CD14-positive monocyte (primary cell): ENCODE measurements at regions not wholly inside any gene's neighbourhood (a gene's known extent, or its start where the extent isn't known, plus 50 kb on each side); places are given as distances from the start of the nearest gene placed in this dataset.
"Not testable (repeated sequence)": the region's sequence is repeated elsewhere in the genome, so short reads cannot be mapped to it uniquely, and the experiment has no call there.

Experiments used
- DNase-seq, 3 donors: peaks; one replicate each; pipeline ENCODE4 v3.0.0-alpha.2; 2011 to 2022
- H2AFZ ChIP-seq: 2 replicates; pipeline ENCODE4 v1.6.0; 2012; ENCODE audit warnings: mild to moderate bottlenecking, low read depth, low read length, inconsistent platforms; ENCODE audit not compliant: insufficient read depth, poor library complexity, severe bottlenecking
- H3K27ac ChIP-seq, 2 donors: 1 replicate in 1 of 2; 2 replicates in 1 of 2; pipeline ENCODE4 v1.5.1; 2012 to 2013; ENCODE audit warnings: low read length in 2 of 2, control low read depth in 1 of 2, inconsistent platforms in 1 of 2, low read depth in 1 of 2, mild to moderate bottlenecking in 1 of 2
- H3K27me3 ChIP-seq, 2 donors: one replicate each; pipeline versions ENCODE4 v1.6.0 to v1.6.1; 2011 to 2013; ENCODE audit warnings: low read length in 2 of 2; ENCODE audit not compliant: control insufficient read depth in 2 of 2, insufficient read depth in 2 of 2
- H3K36me3 ChIP-seq, 2 donors: replicated peaks in 1 of 2; 1 replicate in 1 of 2; 2 replicates in 1 of 2; pipeline versions ENCODE4 v1.5.1 to v1.6.1; 2012 to 2013; ENCODE audit warnings: low read length in 2 of 2, control low read depth in 1 of 2, inconsistent platforms in 1 of 2, mild to moderate bottlenecking in 1 of 2; ENCODE audit not compliant: insufficient read depth in 2 of 2, control insufficient read depth in 1 of 2
- H3K4me1 ChIP-seq, 2 donors: 1 replicate in 1 of 2; 2 replicates in 1 of 2; pipeline versions ENCODE4 v1.5.1 to v1.6.1; 2012 to 2013; ENCODE audit warnings: low read length in 2 of 2, control low read depth in 1 of 2, inconsistent platforms in 1 of 2, mild to moderate bottlenecking in 1 of 2, moderate library complexity in 1 of 2; ENCODE audit not compliant: insufficient read depth in 2 of 2, control insufficient read depth in 1 of 2
- H3K4me2 ChIP-seq: replicated peaks from 2 replicates; pipeline ENCODE3; 2012; ENCODE audit warnings: low read length, moderate library complexity, mild to moderate bottlenecking; ENCODE audit not compliant: poor library complexity, severe bottlenecking; ENCODE audit errors: extremely low read depth
- H3K4me3 ChIP-seq, 3 experiments: fragments of 200-600 bp in 1 of 3; sonication (generic) in 1 of 3; replicated peaks in 1 of 3; 1 replicate in 2 of 3; 2 replicates in 1 of 3; pipeline ENCODE4 v1.5.1; 2011 to 2013; ENCODE audit warnings: low read length in 3 of 3, mild to moderate bottlenecking in 3 of 3, control low read depth in 2 of 3, low read depth in 2 of 3, inconsistent platforms in 1 of 3, moderate library complexity in 1 of 3
- H3K79me2 ChIP-seq: 2 replicates; pipeline ENCODE4 v1.6.0; 2012; ENCODE audit warnings: mild to moderate bottlenecking, control low read depth, inconsistent platforms, low read length, moderate library complexity; ENCODE audit not compliant: insufficient read depth
- H3K9ac ChIP-seq: 2 replicates; pipeline ENCODE4 v1.6.0; 2017; ENCODE audit warnings: low read length, mild to moderate bottlenecking; ENCODE audit not compliant: insufficient read depth, poor library complexity, severe bottlenecking
- H3K9me3 ChIP-seq, 2 donors: replicated peaks in 1 of 2; 1 replicate in 1 of 2; 2 replicates in 1 of 2; pipeline versions ENCODE4 v1.5.1 to v1.6.1; 2012 to 2013; ENCODE audit warnings: low read length in 2 of 2, control low read depth in 1 of 2; ENCODE audit not compliant: control insufficient read depth in 1 of 2, insufficient read depth in 1 of 2
- H4K20me1 ChIP-seq: 2 replicates; pipeline ENCODE4 v1.6.0; 2012; ENCODE audit warnings: mild to moderate bottlenecking, low read length, control low read depth, moderate library complexity; ENCODE audit not compliant: insufficient read depth
- H3K27ac Mint-ChIP-seq, 7 donors: one replicate each; pipeline ENCODE4 v1.8.0; 2020; ENCODE audit warnings: mild to moderate bottlenecking in 7 of 7, mixed read lengths in 7 of 7, moderate library complexity in 6 of 7, inconsistent platforms in 2 of 7
- H3K27me3 Mint-ChIP-seq, 3 donors: one replicate each; pipeline ENCODE4 v1.8.0; 2021 to 2022; ENCODE audit warnings: low read depth in 3 of 3, mild to moderate bottlenecking in 3 of 3, mixed read lengths in 3 of 3, moderate library complexity in 3 of 3, inconsistent platforms in 1 of 3
- H3K36me3 Mint-ChIP-seq, 2 donors: one replicate each; pipeline ENCODE4 v1.8.0; 2020; ENCODE audit warnings: mixed read lengths in 2 of 2, inconsistent platforms in 1 of 2, mild to moderate bottlenecking in 1 of 2
- H3K4me1 Mint-ChIP-seq: one replicate; pipeline ENCODE4 v1.8.0; 2020; ENCODE audit warnings: mild to moderate bottlenecking, mixed read lengths
- H3K4me3 Mint-ChIP-seq, 2 donors: one replicate each; pipeline ENCODE4 v1.8.0; 2020; ENCODE audit warnings: mild to moderate bottlenecking in 2 of 2, mixed read lengths in 2 of 2, moderate library complexity in 1 of 2
- H3K9me3 Mint-ChIP-seq, 7 donors: one replicate each; pipeline ENCODE4 v1.8.0; 2020 to 2022; ENCODE audit warnings: mixed read lengths in 7 of 7, mild to moderate bottlenecking in 6 of 7, moderate library complexity in 6 of 7, inconsistent platforms in 2 of 7
- whole genome bisulfite sequencing: methylation state at CpG from one replicate; pipeline ENCODE4 v1.1.5; 2013; ENCODE audit warnings: missing lambda C conversion rate; ENCODE audit not compliant: insufficient coverage; 5-methylcytosine and 5-hydroxymethylcytosine counted together
- intact Hi-C, 2 donors: fragments of 100-400 bp; cut with micrococcal nuclease; formaldehyde crosslinking; loops; one replicate each; pipeline versions ENCODE4 v1.15.0 to v1.15.1; 2023
- TF ChIP-seq, protein P1 (sequence below): fragments of 200-600 bp; IDR thresholded peaks from one replicate; pipeline ENCODE4 v1.8.0; 2022; ENCODE audit warnings: antibody characterized with exemption, mild to moderate bottlenecking

DNA sequence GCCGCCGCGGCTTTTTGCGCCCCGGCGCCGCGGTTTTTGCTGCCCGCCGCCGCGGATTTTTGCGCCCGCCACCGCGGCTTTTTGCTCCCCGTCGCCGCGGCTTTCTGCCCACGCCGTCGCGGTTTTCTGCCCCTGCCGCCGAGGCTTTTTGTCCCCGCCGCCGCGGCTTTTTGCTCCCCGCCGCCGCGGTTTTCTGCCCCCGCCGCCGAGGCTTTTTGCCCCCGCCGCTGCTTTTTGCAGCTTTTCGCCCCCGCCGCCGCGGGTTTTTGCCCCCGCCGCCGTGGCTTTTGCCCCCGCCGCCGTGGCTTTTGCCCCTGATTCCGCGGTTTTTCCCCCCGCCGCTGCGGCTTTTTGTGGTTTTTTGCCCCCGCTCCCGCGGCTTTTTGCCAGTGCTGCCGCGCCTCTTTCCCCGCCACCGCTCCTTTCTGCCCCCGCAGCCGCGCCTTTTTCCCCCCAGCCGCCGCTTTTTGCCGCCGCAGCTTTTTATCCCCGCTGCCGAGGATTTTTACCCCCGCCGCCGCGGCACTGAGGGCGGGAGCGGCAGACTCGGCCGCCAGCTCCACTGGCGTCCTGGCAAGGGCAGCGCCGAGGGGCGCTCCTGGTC lies 518.6 kb upstream of the WSB1 start:
- intact Hi-C loops: no loop called here
- Histone ChIP-seq H3K27ac (no peak overlapping the region), H3K4me2 (no peak overlapping the region), H3K79me2 (no peaks in the 10 kb centered on the region), H3K27me3 (peaks cover 0 to 16% of the 10 kb centered on the region in 2 donors), H2AFZ (no peak overlapping the region), H3K9me3 (peaks cover 13 to 40% of the 10 kb centered on the region in 2 donors), H3K4me3 (no peak overlapping the region), H3K36me3 (no peaks in the 10 kb centered on the region), H3K4me1 (no peaks in the 10 kb centered on the region), H4K20me1 (no peaks in the 10 kb centered on the region), H3K9ac (no peak overlapping the region)
- Mint-ChIP-seq H3K27me3 (peaks cover 0 to 26% (median 6%) of the 10 kb centered on the region in 3 donors), H3K4me1 (no peaks in the 10 kb centered on the region), H3K27ac (no peak overlapping the region), H3K4me3 (no peak overlapping the region), H3K9me3 (peaks cover 20 to 51% (median 41%) of the 10 kb centered on the region in 7 donors), H3K36me3 (no peaks in the 10 kb centered on the region)
- WGBS: 49% methylated on average over 74 of the region's 83 CpGs
- TF ChIP-seq, protein P1, sequence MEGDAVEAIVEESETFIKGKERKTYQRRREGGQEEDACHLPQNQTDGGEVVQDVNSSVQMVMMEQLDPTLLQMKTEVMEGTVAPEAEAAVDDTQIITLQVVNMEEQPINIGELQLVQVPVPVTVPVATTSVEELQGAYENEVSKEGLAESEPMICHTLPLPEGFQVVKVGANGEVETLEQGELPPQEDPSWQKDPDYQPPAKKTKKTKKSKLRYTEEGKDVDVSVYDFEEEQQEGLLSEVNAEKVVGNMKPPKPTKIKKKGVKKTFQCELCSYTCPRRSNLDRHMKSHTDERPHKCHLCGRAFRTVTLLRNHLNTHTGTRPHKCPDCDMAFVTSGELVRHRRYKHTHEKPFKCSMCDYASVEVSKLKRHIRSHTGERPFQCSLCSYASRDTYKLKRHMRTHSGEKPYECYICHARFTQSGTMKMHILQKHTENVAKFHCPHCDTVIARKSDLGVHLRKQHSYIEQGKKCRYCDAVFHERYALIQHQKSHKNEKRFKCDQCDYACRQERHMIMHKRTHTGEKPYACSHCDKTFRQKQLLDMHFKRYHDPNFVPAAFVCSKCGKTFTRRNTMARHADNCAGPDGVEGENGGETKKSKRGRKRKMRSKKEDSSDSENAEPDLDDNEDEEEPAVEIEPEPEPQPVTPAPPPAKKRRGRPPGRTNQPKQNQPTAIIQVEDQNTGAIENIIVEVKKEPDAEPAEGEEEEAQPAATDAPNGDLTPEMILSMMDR: no peak
- no peak for DNase-seq

DNA sequence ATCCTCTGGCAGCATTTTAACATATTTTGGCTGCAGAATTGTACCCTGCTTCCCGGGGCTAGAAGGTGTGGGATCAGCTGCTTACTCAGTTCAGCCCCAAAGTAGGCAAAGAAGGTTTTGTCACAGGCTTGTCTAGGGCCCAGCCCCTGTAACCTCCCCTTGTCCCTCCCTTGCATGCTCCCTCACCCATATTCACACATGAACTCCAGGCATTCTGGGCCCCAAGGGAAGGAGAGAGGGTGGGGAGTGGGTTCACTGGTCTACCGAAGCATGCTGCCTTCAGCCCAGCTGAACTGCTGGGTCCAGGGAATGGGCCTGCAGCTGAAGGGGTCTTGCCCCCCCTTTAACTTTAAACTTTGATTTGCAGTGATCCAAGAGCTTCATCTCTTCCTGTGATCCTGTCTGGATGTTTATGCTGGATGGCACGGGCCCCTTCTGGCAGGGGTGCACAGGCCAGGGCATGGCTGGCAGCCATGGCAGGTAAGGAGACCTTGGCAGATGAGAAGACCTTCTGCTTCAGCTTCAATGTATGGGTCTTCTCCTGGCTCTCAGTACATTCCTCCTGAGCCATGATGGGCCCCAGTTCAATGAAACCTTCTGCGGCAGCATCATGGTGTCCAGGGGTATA lies 513.6 kb upstream of the WSB1 start:
- not testable (repeated sequence) for H3K27ac Mint-ChIP-seq
- intact Hi-C loops: loop anchor here in 1 of 2 donors (10.0 kb wide), 1 partner anchor 66 kb away; no protein-coding TSS in a partner anchor
- WGBS: 81% methylated on average over 3 of the region's 4 CpGs

More for the DNA sequence above, 513.6 kb upstream of the WSB1 start:
- H3K9me3 ChIP-seq: peaks cover 55 to 59% of the 10 kb centered on the region in 2 donors
- H3K4me2 ChIP-seq, H3K9ac ChIP-seq, H3K36me3 ChIP-seq, H3K79me2 ChIP-seq, H3K36me3 Mint-ChIP-seq, H3K4me3 ChIP-seq, H2AFZ ChIP-seq, H3K4me1 ChIP-seq, H4K20me1 ChIP-seq, H3K4me1 Mint-ChIP-seq, H3K27me3 ChIP-seq, H3K4me3 Mint-ChIP-seq, H3K27ac ChIP-seq, H3K27me3 Mint-ChIP-seq: not testable (repeated sequence)
- peaks cover 16 to 32% (median 27%) of the 10 kb centered on the region in 7 donors for H3K9me3 Mint-ChIP-seq
- DNase-seq: peak in 1 of 3 donors; percentile 1
